ENCODE measurements at regions not wholly inside any gene's neighbourhood (a gene's known extent, or its start where the extent isn't known, plus 50 kb on each side); places are given as distances from the start of the nearest gene placed in this dataset.

DNA sequence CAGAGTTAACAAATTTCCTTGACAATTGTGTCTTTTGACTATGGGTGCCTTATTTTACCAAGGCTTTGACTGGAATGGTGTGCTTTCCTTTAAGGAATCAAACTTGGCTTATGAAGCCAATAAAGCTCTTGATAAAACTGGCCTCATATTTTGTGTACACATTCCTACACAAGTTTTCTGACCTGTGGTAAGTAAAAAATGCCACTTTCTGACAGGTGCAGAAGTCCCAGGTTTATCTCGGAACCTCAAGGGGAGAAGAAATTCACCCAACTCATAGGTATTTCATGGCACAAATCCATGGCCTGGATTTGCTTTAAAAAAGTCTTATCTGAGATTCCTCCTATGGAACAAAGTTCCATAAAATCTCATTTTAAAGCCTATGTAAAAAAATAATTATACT is 880.6 kb upstream of the LRATD1 start:
- TF ChIP-seq, protein P1, sequence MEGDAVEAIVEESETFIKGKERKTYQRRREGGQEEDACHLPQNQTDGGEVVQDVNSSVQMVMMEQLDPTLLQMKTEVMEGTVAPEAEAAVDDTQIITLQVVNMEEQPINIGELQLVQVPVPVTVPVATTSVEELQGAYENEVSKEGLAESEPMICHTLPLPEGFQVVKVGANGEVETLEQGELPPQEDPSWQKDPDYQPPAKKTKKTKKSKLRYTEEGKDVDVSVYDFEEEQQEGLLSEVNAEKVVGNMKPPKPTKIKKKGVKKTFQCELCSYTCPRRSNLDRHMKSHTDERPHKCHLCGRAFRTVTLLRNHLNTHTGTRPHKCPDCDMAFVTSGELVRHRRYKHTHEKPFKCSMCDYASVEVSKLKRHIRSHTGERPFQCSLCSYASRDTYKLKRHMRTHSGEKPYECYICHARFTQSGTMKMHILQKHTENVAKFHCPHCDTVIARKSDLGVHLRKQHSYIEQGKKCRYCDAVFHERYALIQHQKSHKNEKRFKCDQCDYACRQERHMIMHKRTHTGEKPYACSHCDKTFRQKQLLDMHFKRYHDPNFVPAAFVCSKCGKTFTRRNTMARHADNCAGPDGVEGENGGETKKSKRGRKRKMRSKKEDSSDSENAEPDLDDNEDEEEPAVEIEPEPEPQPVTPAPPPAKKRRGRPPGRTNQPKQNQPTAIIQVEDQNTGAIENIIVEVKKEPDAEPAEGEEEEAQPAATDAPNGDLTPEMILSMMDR (IDR thresholded peaks at IDR 0.05), result no peak

DNA sequence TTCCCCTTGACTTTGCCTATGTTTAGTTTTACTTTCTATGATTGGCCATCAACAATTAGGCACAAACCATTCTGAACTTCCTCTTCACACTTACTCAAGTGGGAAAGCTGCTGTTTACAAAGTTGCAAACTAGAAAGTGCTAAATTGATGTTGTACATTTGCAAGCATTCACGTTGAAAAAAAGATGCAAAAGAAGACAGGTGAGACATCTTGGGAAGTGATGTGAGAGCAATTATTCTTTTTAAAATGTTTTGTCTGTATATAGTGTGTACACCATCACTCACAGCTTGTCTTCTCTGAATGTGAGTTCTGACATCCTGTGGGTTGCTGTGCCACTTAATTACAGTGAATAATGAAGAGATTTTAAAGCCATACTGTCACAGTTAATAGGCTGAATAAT is 874.1 kb upstream of the LRATD1 start:
- Histone ChIP-seq H3K36me3 (no peaks in the 10 kb centered on the region), H3K27me3 (ENCODE audit: low read depth) (no peaks in the 10 kb centered on the region), H3K4me3 (no peak overlapping the region), H3K9me3 (no peaks in the 10 kb centered on the region), H3K4me1 (no peaks in the 10 kb centered on the region), H3K27ac (no peak overlapping the region)
- DNase-seq (no peak), ATAC-seq (no peak)
- TF ChIP-seq, protein P1 (IDR thresholded peaks at IDR 0.05), result no peak
- intact Hi-C loops (cut with DNase I), result no loop called here

More for the DNA sequence above, 880.6 kb upstream of the LRATD1 start:
- DNase-seq, result no peak
- intact Hi-C loops (cut with DNase I), result no loop called here
- no peak overlapping the region for H3K4me3 ChIP-seq
- no peak for ATAC-seq
- no peaks in the 10 kb centered on the region for H3K9me3 ChIP-seq
- no peaks in the 10 kb centered on the region for H3K36me3 ChIP-seq
- no peak overlapping the region for H3K27ac ChIP-seq
- H3K4me1 ChIP-seq, result no peaks in the 10 kb centered on the region
- H3K27me3 ChIP-seq (ENCODE audit: low read depth), result no peaks in the 10 kb centered on the region

DNA sequence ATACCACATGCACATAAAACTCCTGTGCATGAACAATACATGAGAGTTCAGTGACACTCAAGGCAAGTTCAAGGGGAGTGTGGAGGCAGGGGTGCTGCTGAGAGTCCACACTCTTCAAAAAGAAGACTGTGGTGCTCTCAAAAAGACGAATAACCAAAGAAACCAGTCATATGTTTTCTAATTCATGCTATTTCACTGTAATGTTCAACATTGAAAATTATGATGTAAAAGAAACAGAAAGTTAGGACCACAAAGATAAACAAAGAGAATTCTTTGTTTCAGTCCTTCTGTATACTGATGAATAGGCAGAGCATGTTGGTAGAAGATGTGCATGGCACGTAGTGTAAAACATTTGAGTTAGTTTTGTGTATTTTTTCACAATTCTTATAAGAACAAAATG is 864.2 kb upstream of the LRATD1 start:
- DNase-seq, result no peak
- H3K9me3 ChIP-seq, result no peaks in the 10 kb centered on the region
- H3K4me1 ChIP-seq, result no peaks in the 10 kb centered on the region
- no peak overlapping the region for H3K27ac ChIP-seq
- H3K4me3 ChIP-seq, result no peak overlapping the region
- no peaks in the 10 kb centered on the region for H3K27me3 ChIP-seq (ENCODE audit: low read depth)
- H3K36me3 ChIP-seq, result no peaks in the 10 kb centered on the region
- intact Hi-C loops (cut with DNase I), result no loop called here
- no peak for ATAC-seq
- TF ChIP-seq, protein P1 (IDR thresholded peaks at IDR 0.05), result no peak

DNA sequence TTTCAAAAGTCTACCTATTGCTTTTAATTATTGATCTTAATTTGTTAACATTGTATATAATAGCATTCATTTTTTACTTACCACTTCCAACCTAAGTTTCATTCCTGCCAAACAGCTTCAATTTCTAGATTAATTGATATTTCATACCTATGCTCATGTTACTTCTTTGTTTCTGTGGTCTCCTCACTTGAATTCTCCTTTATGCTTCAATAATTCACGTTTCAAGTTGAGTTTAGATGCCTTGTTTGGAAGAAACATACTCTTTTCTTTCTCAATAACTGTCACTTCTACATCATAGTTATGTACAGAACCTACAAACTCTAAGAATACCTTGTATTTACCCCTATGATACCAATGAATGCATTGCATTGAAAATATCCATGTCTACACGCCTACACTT is 862.2 kb upstream of the LRATD1 start:
- H3K4me3 ChIP-seq, result no peak overlapping the region
- DNase-seq (no peak), ATAC-seq (no peak)
- TF ChIP-seq, protein P1 (IDR thresholded peaks at IDR 0.05), result no peak
- intact Hi-C loops (cut with DNase I), result no loop called here
- H3K27me3 ChIP-seq (ENCODE audit: low read depth), result no peaks in the 10 kb centered on the region
- no peaks in the 10 kb centered on the region for H3K36me3 ChIP-seq
- H3K9me3 ChIP-seq, result no peaks in the 10 kb centered on the region
- no peak overlapping the region for H3K27ac ChIP-seq
- H3K4me1 ChIP-seq, result no peaks in the 10 kb centered on the region

DNA sequence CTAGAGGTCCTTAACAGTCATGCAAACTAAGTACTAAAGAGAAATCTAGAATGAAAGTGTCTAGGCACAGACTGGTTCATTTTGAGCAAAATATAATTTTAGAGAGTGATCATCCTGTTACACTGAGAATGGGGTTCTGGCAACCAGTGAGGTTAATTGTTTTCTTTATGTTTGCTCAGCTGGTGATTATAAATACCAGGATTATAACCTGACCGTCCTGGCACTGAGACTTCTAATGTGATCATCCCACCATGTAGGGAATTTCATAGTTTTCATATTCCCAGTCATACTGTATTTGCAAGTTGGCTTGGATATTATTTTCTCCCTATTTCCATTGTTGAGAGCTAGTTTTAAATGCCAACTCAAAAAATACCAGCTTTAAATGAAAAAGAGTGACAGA is 852.5 kb upstream of the LRATD1 start:
- intact Hi-C loops (cut with DNase I), result no loop called here
- Histone ChIP-seq H3K27me3 (ENCODE audit: low read depth) (no peaks in the 10 kb centered on the region), H3K4me1 (no peaks in the 10 kb centered on the region), H3K4me3 (no peak overlapping the region), H3K9me3 (no peaks in the 10 kb centered on the region), H3K36me3 (no peaks in the 10 kb centered on the region), H3K27ac (no peak overlapping the region)
- TF ChIP-seq, protein P1 (IDR thresholded peaks at IDR 0.05), result no peak
- ATAC-seq (no peak), DNase-seq (no peak)

DNA sequence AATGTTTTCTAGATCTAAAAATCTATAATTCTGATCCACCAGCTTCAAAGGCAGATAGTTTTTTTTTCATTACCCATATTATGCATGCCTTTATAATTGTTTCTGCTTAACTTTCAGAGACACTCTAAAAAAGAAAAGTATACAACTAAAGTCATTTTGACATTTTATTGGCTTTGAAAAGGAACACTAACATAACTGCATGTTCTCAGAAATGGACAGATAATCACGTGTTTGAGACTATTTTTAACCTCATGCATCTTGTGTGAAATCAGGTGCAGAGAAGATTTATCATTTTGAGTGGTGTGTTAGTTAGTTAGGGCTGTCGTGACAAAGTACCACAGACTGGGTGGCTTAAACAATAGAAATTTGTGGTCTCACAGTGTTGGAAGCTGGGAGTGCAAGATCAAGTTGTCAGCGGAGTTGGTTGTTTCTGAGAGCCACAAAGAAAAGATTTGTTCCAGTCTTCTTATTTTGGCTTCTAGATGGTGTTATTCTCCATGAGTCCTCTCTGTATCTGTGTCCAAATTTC is 841.4 kb upstream of the LRATD1 start:
- TF ChIP-seq, protein P1 (IDR thresholded peaks at IDR 0.05), result no peak
- DNase-seq (no peak), ATAC-seq (no peak)
- H3K9me3 ChIP-seq, result no peaks in the 10 kb centered on the region
- intact Hi-C loops (cut with DNase I), result no loop called here
- no peaks in the 10 kb centered on the region for H3K36me3 ChIP-seq
- H3K4me1 ChIP-seq, result no peaks in the 10 kb centered on the region
- no peaks in the 10 kb centered on the region for H3K27me3 ChIP-seq (ENCODE audit: low read depth)
- H3K27ac ChIP-seq, result no peak overlapping the region
- no peak overlapping the region for H3K4me3 ChIP-seq

All from lower lobe of right lung (tissue), 2 donors.